HEK293 (cell line): ENCODE measurements at regions not wholly inside any gene's neighbourhood (a gene's known extent, or its start where the extent isn't known, plus 50 kb on each side); places are given as distances from the start of the nearest gene placed in this dataset.

ENCODE experiments used
- CTCF ChIA-PET: fragments of 350-600 bp; formaldehyde crosslinking; extraction: SDS; loops from one replicate; lab custom pipeline; 2021; ENCODE audit warnings: antibody characterized with exemption; lab: Yijun Ruan, JAX
- POLR2A ChIA-PET: fragments of 300-600 bp; formaldehyde crosslinking; extraction: SDS; loops from one replicate; lab custom pipeline; 2020; ENCODE audit warnings: antibody characterized with exemption, inconsistent platforms; lab: Yijun Ruan, JAX
- H3K27ac ChIP-seq: fragments of 200-500 bp; sonication (Bioruptor generic); 2 replicates; pipeline ENCODE4 v1.5.1; 2014; ENCODE audit warnings: low read depth, low read length, control low read depth, inconsistent platforms; ENCODE audit errors: extremely low read depth
- H3K36me3 ChIP-seq, 2 experiments: fragments of 200-500 bp in 1 of 2; sonication (Bioruptor generic) in 1 of 2; 1 replicate in 1 of 2; 2 replicates in 1 of 2; pipeline ENCODE4 v1.5.1; 2014 to 2017; ENCODE audit warnings: inconsistent platforms in 2 of 2, low read length in 2 of 2; ENCODE audit not compliant: control insufficient read depth in 2 of 2, insufficient read depth in 1 of 2
- H3K4me1 ChIP-seq: fragments of 200-500 bp; sonication (Bioruptor generic); 2 replicates; pipeline ENCODE4 v1.5.1; 2014; ENCODE audit warnings: mild to moderate bottlenecking, low read length, inconsistent platforms; ENCODE audit not compliant: control insufficient read depth, insufficient read depth
- H3K4me3 ChIP-seq: 2 replicates; pipeline ENCODE4 v1.5.1; 2011; ENCODE audit warnings: low read depth, mild to moderate bottlenecking, control low read depth, low read length, moderate library complexity
- H3K9me3 ChIP-seq: fragments of 200-500 bp; sonication (Bioruptor generic); 2 replicates; pipeline ENCODE4 v1.5.1; 2014; ENCODE audit warnings: low read depth, low read length, inconsistent platforms; ENCODE audit not compliant: control insufficient read depth, insufficient read depth
- ATF2 ChIP-seq: fragments of 450-650 bp; formaldehyde crosslinking; IDR thresholded peaks from 2 replicates; pipeline ENCODE4 v1.5.1; 2016; ENCODE audit warnings: missing biosample characterization, missing genetic modification characterization, low read depth
- HOXC10 ChIP-seq: sonication (generic); formaldehyde crosslinking; IDR thresholded peaks from 2 replicates; pipeline ENCODE4 v1.8.1; 2023; ENCODE audit warnings: mild to moderate bottlenecking, missing genetic modification reagents
- MEIS1 ChIP-seq: sonication (generic); formaldehyde crosslinking; IDR thresholded peaks from 2 replicates; pipeline ENCODE4 v1.8.1; 2022; ENCODE audit warnings: missing genetic modification reagents, mild to moderate bottlenecking, borderline replicate concordance
- SCRT2 ChIP-seq: fragments of 450-650 bp; formaldehyde crosslinking; IDR thresholded peaks from 2 replicates; pipeline ENCODE4 v1.5.1; 2016; ENCODE audit warnings: missing biosample characterization, missing genetic modification characterization
- SP7 ChIP-seq: fragments of 450-650 bp; formaldehyde crosslinking; IDR thresholded peaks from 2 replicates; pipeline ENCODE4 v1.5.1; 2016; ENCODE audit warnings: missing biosample characterization, missing genetic modification characterization
- TRIM28 ChIP-seq: IDR thresholded peaks from 2 replicates; pipeline ENCODE4 v1.6.1; 2011; ENCODE audit warnings: low read length, control low read depth, borderline replicate concordance
- TSHZ1 ChIP-seq: fragments of 450-650 bp; formaldehyde crosslinking; IDR thresholded peaks from 2 replicates; pipeline ENCODE4 v1.5.1; 2016; ENCODE audit warnings: missing biosample characterization, missing genetic modification characterization, borderline replicate concordance
- ZFP3 ChIP-seq: fragments of 450-650 bp; formaldehyde crosslinking; IDR thresholded peaks from 2 replicates; pipeline ENCODE4 v1.5.1; 2016; ENCODE audit warnings: low read depth, missing biosample characterization, missing genetic modification characterization
- ZFP41 ChIP-seq: fragments of 450-650 bp; formaldehyde crosslinking; IDR thresholded peaks from 2 replicates; pipeline ENCODE4 v1.5.1; 2016; ENCODE audit warnings: missing biosample characterization, missing genetic modification characterization, borderline replicate concordance
- ZNF133 ChIP-seq: fragments of 450-650 bp; formaldehyde crosslinking; IDR thresholded peaks from 2 replicates; pipeline ENCODE4 v1.5.1; 2016; ENCODE audit warnings: missing biosample characterization, missing genetic modification characterization
- ZNF362 ChIP-seq: fragments of 450-650 bp; formaldehyde crosslinking; IDR thresholded peaks from 2 replicates; pipeline ENCODE4 v1.5.1; 2016; ENCODE audit warnings: missing biosample characterization, missing genetic modification characterization
- ZNF37A ChIP-seq: fragments of 450-650 bp; IDR thresholded peaks from 2 replicates; pipeline ENCODE4 v1.5.1; 2018; ENCODE audit warnings: missing biosample characterization, missing genetic modification characterization
- ZNF571 ChIP-seq: fragments of 450-650 bp; formaldehyde crosslinking; IDR thresholded peaks from 2 replicates; pipeline ENCODE4 v1.5.0; 2017; ENCODE audit warnings: missing biosample characterization, missing genetic modification characterization
- ZNF585B ChIP-seq: fragments of 450-650 bp; formaldehyde crosslinking; IDR thresholded peaks from 2 replicates; pipeline ENCODE4 v1.5.1; 2016; ENCODE audit warnings: missing biosample characterization, missing genetic modification characterization
- ZNF701 ChIP-seq: fragments of 450-650 bp; formaldehyde crosslinking; IDR thresholded peaks from 2 replicates; pipeline ENCODE4 v1.5.1; 2016; ENCODE audit warnings: missing biosample characterization, missing genetic modification characterization
- ZNF830 ChIP-seq: fragments of 450-650 bp; IDR thresholded peaks from 2 replicates; pipeline ENCODE4 v1.5.0; 2018; ENCODE audit warnings: missing biosample characterization, missing genetic modification characterization, low read depth, mild to moderate bottlenecking, moderate library complexity
- ZSCAN5A ChIP-seq: fragments of 450-650 bp; formaldehyde crosslinking; IDR thresholded peaks from 2 replicates; pipeline ENCODE4 v1.5.1; 2016; ENCODE audit warnings: missing biosample characterization, missing genetic modification characterization

GRCh38 chr11:127108838-127109237 is 108.3 kb upstream of the KIRREL3 start:
- no peaks in the 10 kb centered on the region; the same call in 1 of the 2 replicates for H3K4me1 ChIP-seq
- no peaks in the 10 kb centered on the region for H3K36me3 ChIP-seq
- H3K9me3 ChIP-seq = no peaks in the 10 kb centered on the region
- POLR2A ChIA-PET = no interaction called here
- no peak overlapping the region for H3K27ac ChIP-seq
- TF ChIP-seq ZNF585B (tag by site-specific recombination) (no peak), ZNF37A (no peak)
- H3K4me3 ChIP-seq = no peak overlapping the region
- CTCF ChIA-PET = no interaction called here

- ChIA-PET CTCF (no interaction called here), POLR2A (no interaction called here)
- TF ChIP-seq ZFP3 (tag by site-specific recombination) = no peak
- H3K36me3 ChIP-seq = no peaks in the 10 kb centered on the region
- H3K9me3 ChIP-seq = no peaks in the 10 kb centered on the region
- H3K4me3 ChIP-seq = no peak overlapping the region
- H3K4me1 ChIP-seq = no peaks in the 10 kb centered on the region; the same call in 1 of the 2 replicates
- no peak overlapping the region for H3K27ac ChIP-seq
These were observed 106.4 kb upstream of the KIRREL3 start for GRCh38 chr11:127106938-127107337.

- H3K4me1 ChIP-seq = no peaks in the 10 kb centered on the region; the same call in 1 of the 2 replicates
- TF ChIP-seq ATF2 (tag by site-specific recombination) (no peak), TRIM28 (peak; percentile 39; the same call in 1 of the 2 replicates), SCRT2 (no peak)
- TF ChIP-seq, all 188 proteins: peak for 1
- ChIA-PET POLR2A (interaction anchor here (0.6 kb wide), 1 partner anchor 1800 kb away, joined by 4 read pairs; no protein-coding TSS in a partner anchor), CTCF (interaction anchor here (0.7 kb wide), 1 partner anchor 298 kb away, joined by 4 read pairs; no protein-coding TSS in a partner anchor)
- Histone ChIP-seq H3K9me3 (no peaks in the 10 kb centered on the region), H3K27ac (no peak overlapping the region), H3K4me3 (no peak overlapping the region), H3K36me3 (no peaks in the 10 kb centered on the region)
These were observed 105.3 kb upstream of the KIRREL3 start for GRCh38 chr11:127105593-127106541.

GRCh38 chr11:127103586-127104388 is 103.2 kb upstream of the KIRREL3 start:
- Histone ChIP-seq H3K9me3 (no peaks in the 10 kb centered on the region), H3K27ac (no peak overlapping the region), H3K4me3 (no peak overlapping the region), H3K4me1 (no peaks in the 10 kb centered on the region; the same call in 1 of the 2 replicates), H3K36me3 (no peaks in the 10 kb centered on the region)
- CTCF ChIA-PET = no interaction called here
- POLR2A ChIA-PET = no interaction called here
- TF ChIP-seq MEIS1 (CRISPR knock-in tag) = no peak
- TF ChIP-seq ZNF571 (tag by site-specific recombination) = no peak
- no peak for TF ChIP-seq ZNF701 (tag by site-specific recombination)
- no peak for TF ChIP-seq ZSCAN5A (tag by site-specific recombination)
- no peak for TF ChIP-seq ZNF830 (tag by site-specific recombination)
- TF ChIP-seq ZFP41 (tag by site-specific recombination) = no peak
- no peak for TF ChIP-seq SP7 (tag by site-specific recombination)
- no peak for TF ChIP-seq ZNF133 (tag by site-specific recombination)
- no peak for TF ChIP-seq TSHZ1 (tag by site-specific recombination)
- no peak for TF ChIP-seq ZNF362 (tag by site-specific recombination)
- TF ChIP-seq HOXC10 (CRISPR knock-in tag) = no peak
